ENCODE measurements at regions not wholly inside any gene's neighbourhood (a gene's known extent, or its start where the extent isn't known, plus 50 kb on each side); places are given as distances from the start of the nearest gene placed in this dataset.

DNA sequence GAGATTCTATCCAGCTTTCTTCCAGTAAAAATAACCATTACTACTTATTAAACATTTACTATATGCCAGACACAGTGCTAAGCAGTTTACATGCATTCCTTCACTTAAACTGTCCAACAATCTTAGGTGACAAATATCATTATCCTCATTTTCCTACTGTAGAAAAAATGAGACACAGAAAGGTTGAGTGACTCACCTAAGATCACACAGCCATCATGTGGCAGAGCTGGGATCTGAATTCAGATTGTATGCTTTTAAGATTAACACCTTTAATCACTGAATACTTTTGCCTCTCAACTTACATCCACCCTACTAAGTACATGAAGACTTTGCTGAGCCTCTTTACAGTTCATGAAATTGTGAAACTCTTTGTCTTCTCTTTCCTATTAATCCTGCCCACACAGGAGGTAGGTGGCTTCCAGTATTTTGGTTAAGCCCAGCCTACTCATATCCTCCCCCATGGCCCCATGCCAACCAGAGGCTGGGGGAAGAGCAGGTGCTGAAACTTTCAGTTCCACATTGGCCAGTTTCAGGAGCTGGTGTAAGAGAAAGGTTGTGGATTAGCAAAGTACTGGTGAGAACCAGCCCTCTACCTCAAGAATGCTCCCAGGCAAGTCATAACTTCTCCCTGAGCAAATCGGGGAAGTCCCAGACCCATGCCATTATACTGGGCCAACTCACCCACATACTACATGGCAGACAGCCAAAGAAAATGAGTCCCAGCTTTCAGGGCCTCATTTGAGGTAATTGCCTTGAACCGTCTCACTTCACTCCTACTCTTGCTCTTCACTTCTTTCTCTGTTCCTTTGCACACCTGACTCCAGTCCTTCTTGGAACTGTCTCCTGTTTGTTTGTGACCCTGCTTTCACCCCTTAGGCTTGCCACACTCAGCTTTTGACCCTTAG is 211.1 kb downstream of the GUCY2F start:
- whole genome bisulfite sequencing, 2 donors = 6 to 30% methylated on average over 2 of the region's 2 CpGs

DNA sequence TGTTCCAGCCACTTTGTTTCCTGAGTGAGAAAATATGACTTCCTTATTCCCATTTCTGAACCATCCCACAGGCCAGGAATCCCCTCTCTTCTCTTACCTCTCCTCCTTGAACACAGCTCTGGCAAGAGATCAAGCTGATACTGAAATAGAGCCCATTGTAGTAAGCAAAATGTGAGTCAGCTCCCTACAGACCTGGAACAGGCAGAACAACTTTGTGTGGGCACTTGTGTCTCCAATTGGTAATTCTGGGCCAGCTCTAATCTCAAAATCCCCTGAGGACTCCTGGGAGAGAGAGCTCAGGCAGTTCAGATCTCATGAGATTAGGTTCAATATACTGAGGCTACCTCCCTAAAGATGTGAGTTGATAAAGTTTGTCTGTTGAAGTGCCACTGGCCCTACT is 213.5 kb downstream of the GUCY2F start:
- Histone ChIP-seq H3K27me3 (no peaks in the 10 kb centered on the region), H3K27ac (no peak overlapping the region), H3K4me1 (no peaks in the 10 kb centered on the region), H3K36me3 (ENCODE audit: low read depth, missing control alignments) (no peaks in the 10 kb centered on the region), H3K4me3 (no peak overlapping the region), H3K9me3 (no peaks in the 10 kb centered on the region)
- intact Hi-C loops (cut with DNase I; ENCODE audit: low total_unique reads) = no loop called here
- TF ChIP-seq, protein P1, sequence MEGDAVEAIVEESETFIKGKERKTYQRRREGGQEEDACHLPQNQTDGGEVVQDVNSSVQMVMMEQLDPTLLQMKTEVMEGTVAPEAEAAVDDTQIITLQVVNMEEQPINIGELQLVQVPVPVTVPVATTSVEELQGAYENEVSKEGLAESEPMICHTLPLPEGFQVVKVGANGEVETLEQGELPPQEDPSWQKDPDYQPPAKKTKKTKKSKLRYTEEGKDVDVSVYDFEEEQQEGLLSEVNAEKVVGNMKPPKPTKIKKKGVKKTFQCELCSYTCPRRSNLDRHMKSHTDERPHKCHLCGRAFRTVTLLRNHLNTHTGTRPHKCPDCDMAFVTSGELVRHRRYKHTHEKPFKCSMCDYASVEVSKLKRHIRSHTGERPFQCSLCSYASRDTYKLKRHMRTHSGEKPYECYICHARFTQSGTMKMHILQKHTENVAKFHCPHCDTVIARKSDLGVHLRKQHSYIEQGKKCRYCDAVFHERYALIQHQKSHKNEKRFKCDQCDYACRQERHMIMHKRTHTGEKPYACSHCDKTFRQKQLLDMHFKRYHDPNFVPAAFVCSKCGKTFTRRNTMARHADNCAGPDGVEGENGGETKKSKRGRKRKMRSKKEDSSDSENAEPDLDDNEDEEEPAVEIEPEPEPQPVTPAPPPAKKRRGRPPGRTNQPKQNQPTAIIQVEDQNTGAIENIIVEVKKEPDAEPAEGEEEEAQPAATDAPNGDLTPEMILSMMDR (IDR thresholded peaks at IDR 0.05) = no peak
- no peak for TF ChIP-seq POLR2A (IDR thresholded peaks at IDR 0.05)
- DNase-seq = no peak

More for the DNA sequence above, 211.1 kb downstream of the GUCY2F start:
- H3K36me3 ChIP-seq (ENCODE audit: low read depth, missing control alignments) = no peaks in the 10 kb centered on the region
- H3K27me3 ChIP-seq = no peaks in the 10 kb centered on the region
- no peak overlapping the region for H3K4me3 ChIP-seq
- intact Hi-C loops (cut with DNase I; ENCODE audit: low total_unique reads) = no loop called here
- no peak overlapping the region for H3K27ac ChIP-seq
- H3K4me1 ChIP-seq = no peaks in the 10 kb centered on the region
- DNase-seq = no peak
- TF ChIP-seq POLR2A (IDR thresholded peaks at IDR 0.05) = no peak
- TF ChIP-seq, protein P1 (IDR thresholded peaks at IDR 0.05) = no peak
- H3K9me3 ChIP-seq = no peaks in the 10 kb centered on the region

DNA sequence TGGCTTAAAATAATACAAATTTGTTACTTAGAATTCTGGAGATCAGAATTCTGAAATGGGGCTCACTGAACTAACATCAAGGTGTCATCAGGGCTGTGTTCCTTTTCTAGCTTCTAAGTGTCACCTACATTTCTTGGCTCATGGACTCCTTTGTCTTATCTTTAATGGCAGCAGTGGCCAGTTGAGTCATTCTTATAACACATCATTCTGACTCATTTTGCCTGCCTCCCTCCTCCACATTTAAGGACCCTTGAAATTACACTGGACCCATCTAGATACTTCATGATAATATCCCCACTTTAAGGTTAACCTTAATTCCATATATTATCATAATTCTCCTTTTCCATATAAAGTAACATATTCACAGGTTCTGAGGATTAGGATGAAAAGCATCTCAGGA is 215.9 kb downstream of the GUCY2F start:
- intact Hi-C loops (cut with DNase I; ENCODE audit: low total_unique reads) = no loop called here
- no peaks in the 10 kb centered on the region for H3K4me1 ChIP-seq

DNA sequence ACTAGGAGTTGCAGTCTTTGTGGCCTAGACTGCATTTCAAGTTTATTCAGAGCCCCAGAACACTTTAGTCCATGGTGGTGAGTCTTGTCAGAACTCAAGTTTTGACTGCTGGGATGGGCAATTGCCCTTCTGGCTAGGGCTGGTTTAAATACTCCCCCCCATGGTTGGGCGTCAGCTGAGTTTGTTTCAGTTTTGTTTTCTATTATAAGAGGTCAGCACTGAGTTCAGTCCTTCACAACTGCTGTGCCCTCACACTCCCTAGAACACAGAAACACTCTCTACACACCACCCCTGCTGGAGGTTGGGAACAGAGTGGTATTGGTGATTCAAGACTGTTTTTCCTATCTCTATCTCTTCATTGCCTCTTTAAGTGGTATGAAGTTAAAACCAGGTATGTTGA is 217.0 kb downstream of the GUCY2F start:
- intact Hi-C loops (cut with DNase I; ENCODE audit: low total_unique reads) = no loop called here
- 57 to 78% methylated on average over 1 of the region's 1 CpG for WGBS, 2 donors
- no peaks in the 10 kb centered on the region for H3K9me3 ChIP-seq

More for the DNA sequence above, 215.9 kb downstream of the GUCY2F start:
- DNase-seq = no peak
- H3K27ac ChIP-seq = no peak overlapping the region
- no peaks in the 10 kb centered on the region for H3K9me3 ChIP-seq
- TF ChIP-seq POLR2A (IDR thresholded peaks at IDR 0.05) = no peak
- no peak overlapping the region for H3K4me3 ChIP-seq
- no peaks in the 10 kb centered on the region for H3K36me3 ChIP-seq (ENCODE audit: low read depth, missing control alignments)
- no peaks in the 10 kb centered on the region for H3K27me3 ChIP-seq

DNA sequence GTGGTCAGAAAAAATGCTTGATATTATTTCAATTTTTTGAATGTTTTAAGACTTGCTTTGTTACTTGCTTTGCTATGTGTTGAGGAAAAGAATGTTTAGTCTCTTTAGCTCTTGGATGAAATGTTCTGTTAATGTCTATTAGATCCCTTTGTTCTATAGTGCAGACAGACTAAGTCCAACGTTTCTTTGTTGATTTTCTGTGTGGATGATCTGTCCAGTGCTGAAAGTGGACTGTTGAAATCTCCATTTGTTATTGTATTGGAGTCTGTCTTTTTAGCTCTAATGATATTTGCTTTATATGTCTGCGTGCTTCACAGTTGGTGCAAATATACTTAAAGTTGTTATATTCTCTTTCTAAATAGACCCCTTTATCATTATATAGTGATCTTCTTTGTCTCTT is 220.6 kb downstream of the GUCY2F start:
- 48 to 59% methylated on average over 2 of the region's 2 CpGs for WGBS, 2 donors

More for the DNA sequence above, 217.0 kb downstream of the GUCY2F start:
- Histone ChIP-seq H3K27ac (no peak overlapping the region), H3K36me3 (ENCODE audit: low read depth, missing control alignments) (no peaks in the 10 kb centered on the region), H3K4me3 (no peak overlapping the region), H3K27me3 (no peaks in the 10 kb centered on the region), H3K4me1 (no peaks in the 10 kb centered on the region)
- DNase-seq = no peak
- TF ChIP-seq, protein P1 (IDR thresholded peaks at IDR 0.05) = no peak
- no peak for TF ChIP-seq POLR2A (IDR thresholded peaks at IDR 0.05)

More for the DNA sequence above, 220.6 kb downstream of the GUCY2F start:
- Histone ChIP-seq H3K36me3 (ENCODE audit: low read depth, missing control alignments) (no peaks in the 10 kb centered on the region), H3K27me3 (no peaks in the 10 kb centered on the region), H3K9me3 (no peaks in the 10 kb centered on the region), H3K4me3 (no peak overlapping the region), H3K27ac (no peak overlapping the region), H3K4me1 (no peaks in the 10 kb centered on the region)
- TF ChIP-seq, protein P1 (IDR thresholded peaks at IDR 0.05) = no peak
- no peak for TF ChIP-seq POLR2A (IDR thresholded peaks at IDR 0.05)
- intact Hi-C loops (cut with DNase I; ENCODE audit: low total_unique reads) = no loop called here
- no peak for DNase-seq
